GM12891 (cell line): ENCODE measurements at regions not wholly inside any gene's neighbourhood (a gene's known extent, or its start where the extent isn't known, plus 50 kb on each side); places are given as distances from the start of the nearest gene placed in this dataset.

Experiments used
- POLR2A ChIP-seq: IDR thresholded peaks from 2 replicates; pipeline ENCODE4 v1.6.1; 2011; ENCODE audit warnings: low read depth, low read length, control low read depth
- POLR2AphosphoS5 ChIP-seq: IDR thresholded peaks from 2 replicates; pipeline ENCODE4 v1.6.1; 2011; ENCODE audit warnings: low read depth, low read length, control low read depth

DNA sequence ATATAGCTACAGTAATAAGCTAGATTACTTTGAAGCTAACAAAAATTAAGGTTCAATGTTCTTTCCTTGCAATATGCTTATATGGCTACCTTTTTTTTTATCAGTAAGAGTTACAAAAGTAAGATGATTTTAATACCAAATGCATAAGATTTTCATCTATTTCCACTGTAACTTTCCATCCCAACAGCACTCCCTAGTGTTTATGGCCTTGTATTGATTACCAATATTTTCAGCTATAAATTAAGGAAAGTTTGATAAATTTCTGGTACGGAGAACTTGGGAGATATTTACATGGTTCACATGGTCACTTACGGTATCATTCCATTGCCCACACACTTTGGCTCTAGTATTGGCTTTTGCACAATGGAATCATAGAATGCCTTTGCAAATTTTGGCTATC is 448.9 kb upstream of the PABPC4L start:
- TF ChIP-seq POLR2A: no peak
- no peak for TF ChIP-seq POLR2AphosphoS5
